Kidney capillary endothelial cell (primary cell): ENCODE measurements at regions not wholly inside any gene's neighbourhood (a gene's known extent, or its start where the extent isn't known, plus 50 kb on each side); places are given as distances from the start of the nearest gene placed in this dataset.
"Not testable (repeated sequence)": the region's sequence is repeated elsewhere in the genome, so short reads cannot be mapped to it uniquely, and the experiment has no call there.

Experiments
- DNase-seq: peaks from one replicate; pipeline ENCODE4 v3.0.0-alpha.2; 2018; ENCODE audit warnings: low spot score

GRCh38 chr5:130324953-130325671, 420.8 kb downstream of the CHSY3 start:
- DNase-seq = no peak

DNA sequence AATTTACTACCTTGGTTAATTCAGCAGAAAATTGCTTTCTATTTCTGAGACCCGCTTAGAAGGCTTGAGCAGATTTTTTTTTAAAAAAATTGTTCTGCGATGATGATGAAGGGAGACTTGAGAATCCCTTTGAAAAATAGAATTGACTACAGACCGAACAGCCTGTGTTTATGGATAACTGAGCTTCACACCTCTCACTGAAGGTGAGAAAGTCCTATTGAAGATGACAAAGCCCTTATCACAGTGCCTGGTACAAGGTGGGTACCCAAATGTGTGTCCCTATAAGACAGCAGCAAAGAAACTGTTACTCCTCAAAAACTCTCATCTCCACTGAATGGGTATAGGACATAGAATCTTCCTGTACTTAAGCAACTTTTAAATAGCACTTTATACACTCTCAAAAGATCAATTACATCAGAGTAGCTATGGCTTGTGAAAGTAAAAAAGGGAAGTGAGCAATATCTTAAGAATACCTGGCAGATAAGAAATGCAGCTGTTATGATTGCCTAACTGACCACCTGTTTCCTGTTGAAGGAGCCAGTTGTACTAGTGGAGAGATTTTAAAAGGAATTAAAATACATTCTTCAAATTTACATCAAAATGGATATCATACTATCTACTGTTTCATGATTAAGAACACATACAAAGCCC, 419.7 kb downstream of the CHSY3 start:
- DNase-seq = no peak

DNA sequence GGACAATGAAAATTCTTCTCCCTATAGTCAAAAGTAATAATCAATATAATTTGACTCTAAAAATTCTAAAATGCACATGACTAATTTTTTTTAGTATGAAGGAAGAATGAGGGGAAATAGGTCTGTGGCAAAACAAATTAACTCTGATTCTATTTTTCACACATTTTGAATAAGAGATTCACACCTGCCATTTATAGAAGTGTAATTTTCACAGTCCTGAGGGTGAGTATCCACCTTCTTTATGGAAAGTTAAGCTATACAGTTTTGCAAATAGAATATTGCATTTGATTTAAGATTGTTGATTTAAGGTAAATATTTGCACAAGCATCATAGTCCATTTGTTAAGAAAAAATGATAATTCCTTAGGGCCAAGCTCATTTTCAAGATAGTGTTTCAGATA, 417.7 kb downstream of the CHSY3 start:
- DNase-seq = no peak

GRCh38 chr5:130316971-130317680, 412.9 kb downstream of the CHSY3 start:
- no peak for DNase-seq

GRCh38 chr5:130295235-130295634, 391.0 kb downstream of the CHSY3 start:
- DNase-seq = no peak

DNA sequence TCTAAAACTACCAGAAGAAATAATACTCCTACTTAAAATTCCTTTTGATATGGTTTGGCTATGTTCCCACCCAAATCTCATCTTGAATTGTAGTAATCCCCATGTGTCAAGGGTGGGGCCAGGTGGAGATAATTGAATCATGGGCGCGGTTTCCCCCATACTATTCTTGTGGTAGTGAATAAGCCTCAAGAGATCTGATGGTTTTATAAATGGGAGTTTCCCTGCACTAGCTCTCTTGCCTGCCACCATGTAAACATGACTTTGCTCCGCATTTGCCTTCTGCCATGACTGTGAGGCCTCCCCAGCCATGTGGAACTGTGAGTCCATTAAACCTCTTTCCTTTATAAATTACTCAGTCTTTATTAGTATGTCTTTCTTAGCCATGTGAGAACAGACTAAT, 390.5 kb downstream of the CHSY3 start:
- DNase-seq = not testable (repeated sequence)

DNA sequence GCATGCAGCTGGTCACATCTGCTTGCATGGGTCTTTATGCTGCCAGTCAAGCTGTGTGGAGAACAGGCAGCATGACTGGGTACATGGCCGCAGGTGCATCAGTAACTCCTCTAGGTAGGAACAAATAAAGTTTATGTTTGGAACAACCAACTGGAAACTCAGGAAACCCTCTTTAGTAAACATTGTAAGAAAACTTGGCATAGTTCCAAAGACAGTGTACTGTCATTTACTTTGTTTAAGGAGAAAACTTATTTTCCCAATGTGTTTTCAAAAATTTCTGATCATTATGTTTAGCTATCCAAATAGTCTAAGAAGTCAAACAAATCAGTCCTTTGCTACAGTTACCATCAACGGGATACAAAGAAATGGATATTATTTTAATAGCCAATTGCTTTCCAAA, 386.0 kb downstream of the CHSY3 start:
- DNase-seq = no peak

DNA sequence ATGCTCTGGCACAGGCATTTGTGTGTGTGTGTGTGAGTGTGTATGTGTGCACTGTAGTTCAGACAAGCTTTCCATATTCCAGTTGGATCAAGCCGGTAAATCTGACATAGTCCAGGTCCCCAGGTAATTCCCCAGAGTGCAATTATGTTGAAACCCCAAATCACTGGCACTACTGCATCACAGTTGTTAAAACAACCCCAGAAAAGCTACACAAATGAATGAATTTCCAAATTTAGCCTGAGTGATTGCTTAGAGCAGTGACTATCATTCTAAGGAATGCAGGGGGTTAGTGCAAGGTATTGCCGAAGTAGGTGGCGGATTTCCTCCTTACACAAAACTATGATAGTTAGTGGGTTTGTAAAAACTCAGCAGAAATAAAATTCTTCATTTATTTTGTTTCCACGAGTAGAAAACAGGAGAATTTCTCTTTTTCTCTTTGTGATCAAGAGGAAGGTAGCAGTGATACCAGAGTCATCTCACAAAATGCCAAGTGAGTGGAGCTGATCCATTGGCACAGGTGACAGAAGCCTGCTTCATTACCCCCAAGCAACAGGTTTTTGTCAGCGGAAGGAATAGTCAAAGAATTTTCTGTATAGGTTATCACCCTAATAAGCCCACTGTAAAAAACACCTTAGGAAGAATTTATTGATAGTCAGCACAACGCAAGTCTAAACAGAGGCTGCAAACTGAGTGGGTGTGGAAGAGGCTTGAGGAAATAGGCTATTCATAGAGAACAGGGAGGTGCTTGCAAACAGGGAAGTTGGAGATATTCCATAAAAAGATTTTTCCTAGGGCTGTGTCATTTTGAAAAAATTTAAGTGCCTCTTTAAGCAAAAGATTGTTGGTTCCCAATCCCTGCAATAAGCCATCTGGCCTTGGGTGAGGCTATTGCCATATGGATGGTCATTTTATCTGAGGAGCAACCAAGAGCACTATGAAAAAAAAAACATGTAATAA, 385.1 kb downstream of the CHSY3 start:
- DNase-seq = no peak

GRCh38 chr5:130287438-130287837, 383.2 kb downstream of the CHSY3 start:
- no peak for DNase-seq

GRCh38 chr5:130286971-130287370, 382.7 kb downstream of the CHSY3 start:
- no peak for DNase-seq

DNA sequence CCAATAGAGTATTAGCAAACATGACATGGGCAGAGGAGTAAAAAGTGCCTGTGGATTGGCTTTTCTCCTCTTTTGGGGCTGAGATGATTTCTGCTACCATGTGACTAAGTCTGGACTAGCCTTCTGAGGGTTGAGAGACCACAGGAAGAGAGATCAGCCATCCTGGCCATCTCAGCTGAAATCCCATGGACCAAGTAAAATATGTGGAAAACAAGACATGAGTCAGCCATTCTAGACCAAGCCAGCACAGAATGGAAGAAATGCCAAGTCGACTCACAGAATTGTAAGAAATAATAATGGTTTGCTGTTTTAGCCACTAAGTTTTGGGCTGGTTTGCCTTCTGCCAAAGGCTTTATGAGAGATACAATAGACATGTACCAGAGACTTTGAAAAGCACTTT, 377.8 kb downstream of the CHSY3 start:
- peak; percentile 13 for DNase-seq

- no peak for DNase-seq
These were observed 376.4 kb downstream of the CHSY3 start for GRCh38 chr5:130280528-130281217.

DNA sequence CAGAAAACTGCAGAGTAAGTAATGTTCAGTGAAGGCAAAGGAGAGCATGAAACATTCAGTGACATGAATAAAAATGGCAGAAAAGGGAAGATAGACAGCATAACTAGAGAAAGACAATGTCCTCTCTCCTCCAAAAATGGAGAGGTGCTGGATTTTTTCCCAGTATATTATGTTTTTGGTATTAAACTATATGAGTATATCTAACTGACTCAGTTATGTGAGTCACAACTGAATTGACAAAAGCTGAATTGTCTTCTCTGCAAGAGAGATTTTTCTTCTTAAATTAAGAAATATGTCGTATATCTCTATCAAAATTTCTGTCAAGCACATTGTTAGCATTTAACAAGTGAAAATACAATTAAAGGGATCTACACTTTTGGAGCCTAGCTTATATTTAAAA, 375.1 kb downstream of the CHSY3 start:
- no peak for DNase-seq

DNA sequence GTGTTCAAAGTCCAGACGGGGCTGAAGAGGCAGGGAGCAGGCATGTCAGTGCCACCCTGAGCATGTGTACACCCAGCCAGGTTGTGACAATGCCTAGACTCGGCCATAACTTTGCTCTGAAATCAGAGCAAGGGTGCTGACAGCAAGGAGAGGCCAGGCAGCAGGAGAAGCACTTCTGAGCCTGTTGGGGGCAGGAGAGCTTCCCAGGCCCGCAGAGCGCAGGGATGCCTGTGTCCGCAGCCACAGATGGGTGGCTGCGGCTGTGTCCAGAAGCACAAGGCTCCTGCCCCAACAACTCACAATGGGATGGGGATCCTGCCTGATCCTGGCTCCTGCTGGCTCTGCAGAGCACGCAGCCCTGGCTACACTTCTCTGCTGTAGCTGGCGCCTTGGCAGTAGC, 373.9 kb downstream of the CHSY3 start:
- no peak for DNase-seq

DNA sequence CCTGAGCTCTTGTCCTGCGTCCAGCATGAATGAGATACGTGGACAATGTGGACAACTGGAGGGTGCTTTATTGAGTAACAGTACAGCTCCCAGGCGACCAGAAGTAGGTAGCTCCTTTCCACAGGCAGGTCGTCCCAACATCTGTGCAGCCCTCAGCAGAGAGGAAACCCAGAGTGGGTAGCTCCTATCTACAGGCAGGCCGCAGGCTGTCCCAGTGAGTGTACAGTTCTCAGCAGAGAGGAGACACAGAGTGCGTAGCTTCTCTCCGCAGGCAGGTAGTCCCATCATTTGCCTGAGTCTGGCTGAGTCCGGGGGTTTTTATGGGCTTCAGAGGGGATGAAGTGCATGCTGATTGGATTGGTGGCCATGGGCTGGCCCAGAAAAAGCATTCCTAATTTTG, 373.3 kb downstream of the CHSY3 start:
- no peak for DNase-seq

GRCh38 chr5:130277002-130277401, 372.7 kb downstream of the CHSY3 start:
- no peak for DNase-seq

GRCh38 chr5:130272837-130273236, 368.6 kb downstream of the CHSY3 start:
- DNase-seq = no peak

DNA sequence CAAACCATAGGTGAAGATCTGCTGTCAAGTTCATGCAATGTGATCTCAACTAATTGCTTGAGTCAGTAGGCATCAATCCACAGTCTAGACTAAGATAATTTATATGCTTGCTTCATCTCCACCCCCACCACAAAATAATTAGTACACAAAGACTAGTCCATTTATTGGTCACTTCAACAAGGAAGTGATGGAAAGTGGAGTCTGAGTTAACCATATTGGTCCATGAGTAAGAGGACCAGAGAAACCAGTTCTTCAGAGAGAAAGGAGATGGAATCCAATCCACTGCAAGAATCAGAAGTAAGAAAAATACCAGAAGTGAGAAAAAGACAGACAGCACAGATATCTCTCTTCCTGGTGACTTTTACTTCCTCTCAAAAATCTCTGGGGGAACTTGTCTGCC, 366.5 kb downstream of the CHSY3 start:
- no peak for DNase-seq

DNA sequence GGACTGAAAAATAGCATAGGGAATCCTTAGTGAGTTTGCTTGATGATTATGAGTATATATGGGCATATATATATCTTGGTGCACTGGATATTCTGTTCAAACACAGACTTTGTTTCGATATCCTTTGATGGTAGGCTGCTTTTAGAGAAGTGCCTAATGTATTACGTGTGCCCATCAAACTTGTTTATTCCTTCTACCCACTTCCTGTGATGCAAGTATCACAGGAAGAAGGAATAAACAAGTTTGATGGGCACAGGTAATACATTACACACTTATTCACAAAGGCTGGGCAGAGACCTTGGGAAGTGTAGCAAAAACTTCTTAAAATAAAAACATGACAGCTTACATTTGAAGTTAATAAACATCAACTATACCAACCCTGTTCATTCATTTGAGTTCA, 364.2 kb downstream of the CHSY3 start:
- no peak for DNase-seq

- no peak for DNase-seq
These were observed 363.7 kb downstream of the CHSY3 start for GRCh38 chr5:130267926-130268325.

- DNase-seq = no peak
These were observed 356.2 kb downstream of the CHSY3 start for GRCh38 chr5:130260481-130260880.

DNA sequence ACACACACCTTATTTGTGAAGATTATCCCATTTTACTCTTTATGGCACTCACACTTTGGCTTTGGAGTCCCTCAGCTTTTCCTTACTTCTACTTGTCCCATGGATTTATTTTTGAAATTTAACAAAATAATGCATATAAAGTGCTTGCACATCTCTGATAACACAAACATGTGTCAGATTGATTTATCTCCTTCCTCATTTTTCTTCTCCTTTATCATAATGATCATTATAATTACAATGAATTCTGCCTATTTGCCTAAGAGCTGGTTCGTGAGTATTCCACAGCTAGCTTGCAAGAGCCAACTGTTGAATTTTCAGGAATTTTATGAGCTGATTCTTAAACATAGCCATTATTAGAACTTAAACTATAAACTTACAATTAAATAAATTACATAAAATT, 347.7 kb downstream of the CHSY3 start:
- DNase-seq = no peak
